GM23248 (cell line): ENCODE measurements at regions not wholly inside any gene's neighbourhood (a gene's known extent, or its start where the extent isn't known, plus 50 kb on each side); places are given as distances from the start of the nearest gene placed in this dataset.

Source experiments
- EZH2 ChIP-seq: fragments of 200-600 bp; sonication (generic); IDR thresholded peaks from 2 replicates; pipeline ENCODE4 v1.6.1; 2018; ENCODE audit warnings: antibody characterized with exemption, mild to moderate bottlenecking; ENCODE audit not compliant: insufficient read depth, poor library complexity, severe bottlenecking
- EZH2phosphoT487 ChIP-seq: fragments of 200-600 bp; sonication (generic); IDR thresholded peaks from 2 replicates; pipeline ENCODE4 v1.6.1; 2018; ENCODE audit warnings: antibody characterized with exemption, moderate library complexity, mild to moderate bottlenecking, low read depth; ENCODE audit not compliant: insufficient read depth

DNA sequence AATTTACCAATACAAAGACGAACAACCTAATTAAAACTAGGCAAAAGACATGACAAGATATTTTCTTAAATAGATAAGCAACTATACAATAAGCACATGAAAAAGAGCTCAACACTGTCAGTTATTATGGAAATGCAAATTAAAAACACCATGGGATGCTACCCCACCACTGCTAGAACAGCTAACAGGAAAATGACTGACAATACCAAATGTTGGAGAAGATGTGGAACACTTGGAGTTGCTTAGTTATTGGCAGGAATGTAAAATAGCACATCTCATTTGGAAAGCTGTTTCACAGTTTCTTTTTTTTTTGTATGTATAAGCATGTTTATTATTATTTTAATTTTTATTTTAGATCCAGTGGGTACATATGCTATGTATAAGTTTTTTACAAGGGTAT is 84.4 kb downstream of the CYRIA start:
- TF ChIP-seq EZH2, result no peak
- no peak for TF ChIP-seq EZH2phosphoT487
